Tibial artery (tissue), 4 donors: ENCODE measurements at regions not wholly inside any gene's neighbourhood (a gene's known extent, or its start where the extent isn't known, plus 50 kb on each side); places are given as distances from the start of the nearest gene placed in this dataset.
A peak's percentile ranks its signal among the peaks of the same experiment; 100 is the strongest.
"Not testable (repeated sequence)": the region's sequence is repeated elsewhere in the genome, so short reads cannot be mapped to it uniquely, and the experiment has no call there.

Source experiments
- DNase-seq, 2 donors: peaks; one replicate each; pipeline ENCODE4 v3.0.0-alpha.2; 2019
- H3K27ac ChIP-seq, 2 donors: fragments of 200-600 bp; sonication (generic) in 1 of 2; 1 replicate in 1 of 2; 2 replicates in 1 of 2; pipeline ENCODE4 v1.5.1; 2018 to 2019; ENCODE audit warnings: mild to moderate bottlenecking in 1 of 2
- H3K27me3 ChIP-seq, 2 donors: fragments of 200-600 bp; sonication (generic) in 1 of 2; one replicate each; pipeline versions ENCODE4 v1.5.1 to v1.6.0; 2016 to 2019
- H3K36me3 ChIP-seq, 3 donors: fragments of 200-600 bp; sonication (generic) in 2 of 3; one replicate each; pipeline ENCODE4 v1.5.1; 2016 to 2019; ENCODE audit warnings: mild to moderate bottlenecking in 2 of 3
- H3K4me1 ChIP-seq, 4 donors: fragments of 200-600 bp; sonication (generic) in 2 of 4; 1 replicate in 3 of 4; 2 replicates in 1 of 4; pipeline ENCODE4 v1.5.1; 2016 to 2019
- H3K4me3 ChIP-seq, 2 donors: fragments of 200-600 bp; sonication (generic) in 1 of 2; 1 replicate in 1 of 2; 2 replicates in 1 of 2; pipeline ENCODE4 v1.5.1; 2018 to 2019; ENCODE audit warnings: mild to moderate bottlenecking in 2 of 2
- H3K9me3 ChIP-seq, 3 donors: fragments of 200-600 bp; sonication (generic) in 1 of 3; one replicate each; pipeline ENCODE4 v1.5.1; 2016 to 2019
- CTCF ChIP-seq, 2 experiments: fragments of 200-600 bp in 1 of 2; fragments of 450-650 bp in 1 of 2; IDR thresholded peaks; one replicate each; pipeline ENCODE4 v1.5.1; 2017 to 2019; ENCODE audit warnings: antibody characterized with exemption in 2 of 2, mild to moderate bottlenecking in 1 of 2, moderate library complexity in 1 of 2
- intact Hi-C: fragments of 100-400 bp; cut with DNase I; formaldehyde crosslinking; loops from one replicate; pipeline ENCODE4 v1.15.0; 2023; ENCODE audit warnings: low total_unique reads

GRCh38 chr3:83230841-83231240, 1469.4 kb upstream of the GBE1 start:
- Histone ChIP-seq H3K4me1 (no peaks in the 10 kb centered on the region), H3K9me3 (no peaks in the 10 kb centered on the region), H3K27ac (no peak overlapping the region), H3K27me3 (no peaks in the 10 kb centered on the region), H3K36me3 (no peaks in the 10 kb centered on the region), H3K4me3 (no peak overlapping the region)
- no peak for DNase-seq
- no peak for TF ChIP-seq CTCF (IDR thresholded peaks at IDR 0.05)
- intact Hi-C loops: no loop called here

- intact Hi-C loops: no loop called here
- H3K4me1 ChIP-seq: no peaks in the 10 kb centered on the region
- H3K9me3 ChIP-seq: no peaks in the 10 kb centered on the region
- H3K4me3 ChIP-seq: no peak overlapping the region
- no peak for DNase-seq
- no peak for TF ChIP-seq CTCF (IDR thresholded peaks at IDR 0.05)
- no peaks in the 10 kb centered on the region for H3K27me3 ChIP-seq
- no peaks in the 10 kb centered on the region for H3K36me3 ChIP-seq
- no peak overlapping the region for H3K27ac ChIP-seq
Measured at GRCh38 chr3:83230376-83230775, 1468.9 kb upstream of the GBE1 start.

- no peaks in the 10 kb centered on the region for H3K27me3 ChIP-seq
- H3K36me3 ChIP-seq: no peaks in the 10 kb centered on the region
- intact Hi-C loops: no loop called here
- H3K4me1 ChIP-seq: no peaks in the 10 kb centered on the region
- no peak for DNase-seq
- H3K27ac ChIP-seq: no peak overlapping the region
- H3K4me3 ChIP-seq: no peak overlapping the region
- no peaks in the 10 kb centered on the region for H3K9me3 ChIP-seq
- no peak for TF ChIP-seq CTCF (IDR thresholded peaks at IDR 0.05)
Measured at GRCh38 chr3:83226751-83227150, 1465.3 kb upstream of the GBE1 start.

- H3K36me3 ChIP-seq: no peaks in the 10 kb centered on the region
- no peak for DNase-seq
- H3K27ac ChIP-seq: no peak overlapping the region
- H3K4me1 ChIP-seq: no peaks in the 10 kb centered on the region
- intact Hi-C loops: no loop called here
- no peak for TF ChIP-seq CTCF (IDR thresholded peaks at IDR 0.05)
- H3K4me3 ChIP-seq: no peak overlapping the region
- H3K27me3 ChIP-seq: no peaks in the 10 kb centered on the region
- H3K9me3 ChIP-seq: no peaks in the 10 kb centered on the region
Measured at GRCh38 chr3:83224101-83224868, 1462.8 kb upstream of the GBE1 start.

- Histone ChIP-seq H3K36me3 (no peaks in the 10 kb centered on the region), H3K4me1 (no peaks in the 10 kb centered on the region), H3K4me3 (no peak overlapping the region), H3K27ac (no peak overlapping the region), H3K9me3 (no peaks in the 10 kb centered on the region), H3K27me3 (no peaks in the 10 kb centered on the region)
- DNase-seq: peak in 1 of 2 donors; percentile 55
- intact Hi-C loops: no loop called here
- TF ChIP-seq CTCF (IDR thresholded peaks at IDR 0.05): no peak
Measured at GRCh38 chr3:83218383-83219200, 1457.1 kb upstream of the GBE1 start.

GRCh38 chr3:83217595-83218118, 1456.2 kb upstream of the GBE1 start:
- H3K9me3 ChIP-seq, H3K27ac ChIP-seq, H3K27me3 ChIP-seq, H3K4me1 ChIP-seq, H3K4me3 ChIP-seq, DNase-seq, H3K36me3 ChIP-seq, intact Hi-C loops: not testable (repeated sequence)
